ENCODE measurements at regions not wholly inside any gene's neighbourhood (a gene's known extent, or its start where the extent isn't known, plus 50 kb on each side); places are given as distances from the start of the nearest gene placed in this dataset.

- Histone ChIP-seq H3K27ac (no peak overlapping the region), H3K27me3 (replicated peaks) (no peaks in the 10 kb centered on the region), H3K36me3 (replicated peaks) (no peaks in the 10 kb centered on the region), H3K4me3 (ENCODE audit: low read depth, low read length) (no peak overlapping the region)
- no peak for TF ChIP-seq CTCF (IDR thresholded peaks at IDR 0.05; ENCODE audit: low read depth, low read length, missing control alignments)
- in situ Hi-C loops (cut with HindIII; ENCODE audit: low pct_ligation_motif_present, low sequenced_read_pairs), result no loop called here
- no peak for DNase-seq
Measured at GRCh38 chr2:78646533-78647364, 378.8 kb upstream of the REG3G start.

GRCh38 chr2:78648558-78648957 lies 376.9 kb upstream of the REG3G start:
- no peak overlapping the region for H3K27ac ChIP-seq
- no peaks in the 10 kb centered on the region for H3K27me3 ChIP-seq (replicated peaks)
- H3K36me3 ChIP-seq (replicated peaks), result no peaks in the 10 kb centered on the region
- TF ChIP-seq CTCF (IDR thresholded peaks at IDR 0.05; ENCODE audit: low read depth, low read length, missing control alignments), result no peak
- DNase-seq, result no peak
- H3K4me3 ChIP-seq (ENCODE audit: low read depth, low read length), result no peak overlapping the region
- in situ Hi-C loops (cut with HindIII; ENCODE audit: low pct_ligation_motif_present, low sequenced_read_pairs), result no loop called here

- in situ Hi-C loops (cut with HindIII; ENCODE audit: low pct_ligation_motif_present, low sequenced_read_pairs), result no loop called here
Measured at GRCh38 chr2:78654941-78655340, 370.6 kb upstream of the REG3G start.

GRCh38 chr2:78676921-78677696 lies 348.4 kb upstream of the REG3G start:
- H3K36me3 ChIP-seq (replicated peaks), result no peaks in the 10 kb centered on the region
- in situ Hi-C loops (cut with HindIII; ENCODE audit: low pct_ligation_motif_present, low sequenced_read_pairs), result no loop called here

More at GRCh38 chr2:78654941-78655340, 370.6 kb upstream of the REG3G start:
- no peak for TF ChIP-seq CTCF (IDR thresholded peaks at IDR 0.05; ENCODE audit: low read depth, low read length, missing control alignments)
- no peaks in the 10 kb centered on the region for H3K27me3 ChIP-seq (replicated peaks)
- no peak overlapping the region for H3K4me3 ChIP-seq (ENCODE audit: low read depth, low read length)
- no peak for DNase-seq
- H3K27ac ChIP-seq, result no peak overlapping the region
- H3K36me3 ChIP-seq (replicated peaks), result no peaks in the 10 kb centered on the region

GRCh38 chr2:78677774-78678173 lies 347.7 kb upstream of the REG3G start:
- TF ChIP-seq CTCF (IDR thresholded peaks at IDR 0.05; ENCODE audit: low read depth, low read length, missing control alignments), result no peak
- no peak for DNase-seq
- in situ Hi-C loops (cut with HindIII; ENCODE audit: low pct_ligation_motif_present, low sequenced_read_pairs), result no loop called here
- no peak overlapping the region for H3K4me3 ChIP-seq (ENCODE audit: low read depth, low read length)
- H3K27me3 ChIP-seq (replicated peaks), result no peaks in the 10 kb centered on the region
- no peaks in the 10 kb centered on the region for H3K36me3 ChIP-seq (replicated peaks)
- H3K27ac ChIP-seq, result no peak overlapping the region

More at GRCh38 chr2:78676921-78677696, 348.4 kb upstream of the REG3G start:
- no peak overlapping the region for H3K4me3 ChIP-seq (ENCODE audit: low read depth, low read length)
- H3K27ac ChIP-seq, result no peak overlapping the region
- TF ChIP-seq CTCF (IDR thresholded peaks at IDR 0.05; ENCODE audit: low read depth, low read length, missing control alignments), result no peak
- DNase-seq, result no peak
- no peaks in the 10 kb centered on the region for H3K27me3 ChIP-seq (replicated peaks)

All from brain microvascular endothelial cell (primary cell).